A549 (cell line): ENCODE measurements at regions not wholly inside any gene's neighbourhood (a gene's known extent, or its start where the extent isn't known, plus 50 kb on each side); places are given as distances from the start of the nearest gene placed in this dataset.

Experiments
- ATAC-seq, 2 experiments: fragments of 200-7000 bp in 1 of 2; fragments of >200 bp in 1 of 2; cut with Nextera tagmentation in 1 of 2; cut with Tn5 transposase in 1 of 2; 3 replicates each; pipeline versions ENCODE4 v1.8.0 to v1.9.1; 2018 to 2020; ENCODE audit warnings: mild to moderate bottlenecking in 1 of 2, moderate library complexity in 1 of 2
- CTCF ChIA-PET: fragments of 300-600 bp; sonication (Branson Sonifier 250); formaldehyde crosslinking; extraction: SDS; loops from one replicate; lab custom pipeline; 2021; ENCODE audit warnings: antibody characterized with exemption, inconsistent platforms; lab: Yijun Ruan, JAX
- POLR2A ChIA-PET: fragments of 350-600 bp; formaldehyde crosslinking; extraction: SDS; loops from one replicate; lab custom pipeline; 2021; ENCODE audit warnings: antibody characterized with exemption, inconsistent platforms; lab: Yijun Ruan, JAX
- DNase-seq, 2 experiments: peaks; one replicate each; pipeline versions ENCODE4 v3.0.0 to v3.0.0-alpha.2; 2011 to 2016; ENCODE audit warnings: low read depth in 1 of 2, low spot score in 1 of 2
- FAIRE-seq: peaks from 2 replicates; lab custom pipeline; 2011; peaks lifted over from hg19 to GRCh38; lab: Jason Lieb, UNC
- H3K27ac ChIP-seq, 2 experiments: fragments of >200 bp; sonication (Bioruptor Twin); formaldehyde crosslinking; 3 replicates each; pipeline ENCODE4 v1.5.1; 2016 to 2017
- H3K4me1 ChIP-seq: fragments of >200 bp; sonication (Bioruptor Twin); formaldehyde crosslinking; 3 replicates; pipeline ENCODE4 v1.6.1; 2016
- H3K4me2 ChIP-seq: fragments of >200 bp; sonication (Bioruptor Twin); formaldehyde crosslinking; 3 replicates; pipeline ENCODE4 v1.6.1; 2016
- H3K4me3 ChIP-seq: fragments of >200 bp; sonication (Bioruptor Twin); formaldehyde crosslinking; 3 replicates; pipeline ENCODE4 v1.5.1; 2016
- H3K9me3 ChIP-seq: fragments of >200 bp; sonication (Bioruptor Twin); formaldehyde crosslinking; 3 replicates; pipeline ENCODE4 v1.6.1; 2016
- CBX2 ChIP-seq: fragments of 200-600 bp; sonication (generic); IDR thresholded peaks from 2 replicates; pipeline ENCODE4 v1.6.1; 2016; ENCODE audit warnings: low read depth, mild to moderate bottlenecking, borderline replicate concordance
- CBX8 ChIP-seq: fragments of 200-600 bp; sonication (generic); IDR thresholded peaks from 2 replicates; pipeline ENCODE4 v1.6.1; 2016
- CHD2 ChIP-seq: fragments of 150-350 bp; IDR thresholded peaks from 2 replicates; pipeline ENCODE4 v1.6.1; 2014; ENCODE audit warnings: low read length; ENCODE audit not compliant: partially characterized antibody
- CHD4 ChIP-seq: fragments of 200-600 bp; sonication (generic); IDR thresholded peaks from 2 replicates; pipeline ENCODE4 v1.6.1; 2016; ENCODE audit warnings: antibody characterized with exemption, mild to moderate bottlenecking, borderline replicate concordance
- EP300 ChIP-seq, 2 experiments: fragments of >200 bp; sonication (Bioruptor Twin); formaldehyde crosslinking; IDR thresholded peaks; 2 replicates in 1 of 2; 3 replicates in 1 of 2; pipeline ENCODE4 v1.6.1; 2016 to 2017
- FOSB ChIP-seq: fragments of 250-450 bp; sonication (Bioruptor Pico); IDR thresholded peaks from 2 replicates; pipeline ENCODE4 v1.5.0; 2020; ENCODE audit warnings: mild to moderate bottlenecking, moderate library complexity
- FOXS1 ChIP-seq: fragments of 250-450 bp; sonication (Bioruptor Pico); IDR thresholded peaks from 2 replicates; pipeline ENCODE4 v1.5.0; 2020; ENCODE audit warnings: mild to moderate bottlenecking, moderate library complexity
- GATA3 ChIP-seq: IDR thresholded peaks from 2 replicates; pipeline ENCODE4 v1.6.1; 2012; ENCODE audit warnings: borderline replicate concordance
- HEYL ChIP-seq: fragments of 250-450 bp; sonication (Bioruptor Pico); IDR thresholded peaks from 2 replicates; pipeline ENCODE4 v1.8.0; 2021; ENCODE audit warnings: mild to moderate bottlenecking, moderate library complexity
- HOXB5 ChIP-seq: fragments of 250-450 bp; sonication (Bioruptor Pico); IDR thresholded peaks from 2 replicates; pipeline ENCODE4 v1.5.0; 2020; ENCODE audit warnings: mild to moderate bottlenecking, moderate library complexity
- JUN ChIP-seq, 2 experiments: fragments of >200 bp; sonication (Bioruptor Twin); formaldehyde crosslinking; IDR thresholded peaks; 2 replicates in 1 of 2; 3 replicates in 1 of 2; pipeline ENCODE4 v1.6.1; 2016 to 2017
- JUNB ChIP-seq: fragments of >200 bp; sonication (Bioruptor Twin); formaldehyde crosslinking; IDR thresholded peaks from 2 replicates; pipeline ENCODE4 v1.6.1; 2016
- KDM1A ChIP-seq: fragments of 200-600 bp; sonication (generic); IDR thresholded peaks from 2 replicates; pipeline ENCODE4 v1.6.1; 2016; ENCODE audit warnings: low read depth, mild to moderate bottlenecking
- MAFK ChIP-seq: fragments of 450-650 bp; IDR thresholded peaks from 2 replicates; pipeline ENCODE4 v1.6.1; 2014; ENCODE audit not compliant: partially characterized antibody
- NFE2L2 ChIP-seq: fragments of 150-350 bp; conservative IDR thresholded peaks from 2 replicates; pipeline ENCODE4 v1.6.1; 2014; ENCODE audit warnings: low read length
- NR3C1 ChIP-seq: fragments of >200 bp; sonication (Bioruptor Twin); formaldehyde crosslinking; IDR thresholded peaks from 3 replicates; pipeline ENCODE4 v1.6.1; 2017
- PHF8 ChIP-seq: fragments of 200-600 bp; sonication (generic); IDR thresholded peaks from 2 replicates; pipeline ENCODE4 v1.6.1; 2016; ENCODE audit warnings: low read depth, mild to moderate bottlenecking, antibody characterized with exemption, moderate library complexity, borderline replicate concordance
- POLR2A ChIP-seq: IDR thresholded peaks from 2 replicates; pipeline ENCODE4 v1.6.1; 2012; ENCODE audit warnings: mild to moderate bottlenecking, low read length
- POLR2AphosphoS2 ChIP-seq: conservative IDR thresholded peaks from 2 replicates; pipeline ENCODE4 v1.6.1; 2012; ENCODE audit warnings: low read length, improper control_type of control experiment, inconsistent platforms
- RNF2 ChIP-seq: fragments of 200-600 bp; sonication (generic); IDR thresholded peaks from 2 replicates; pipeline ENCODE4 v1.6.1; 2016; ENCODE audit warnings: low read depth, mild to moderate bottlenecking, antibody characterized with exemption, moderate library complexity, borderline replicate concordance
- TP53 ChIP-seq: fragments of 250-450 bp; sonication (Bioruptor Pico); IDR thresholded peaks from 2 replicates; pipeline ENCODE4 v1.5.0; 2021; ENCODE audit warnings: mild to moderate bottlenecking, moderate library complexity
- WGBS: methylation state at CpG from one replicate; pipeline ENCODE4 v1.1.6; 2017; ENCODE audit errors: missing lambda C conversion rate; 5-methylcytosine and 5-hydroxymethylcytosine counted together
- TF ChIP-seq, protein P1 (sequence below): fragments of >200 bp; sonication (Bioruptor Twin); formaldehyde crosslinking; IDR thresholded peaks from 3 replicates; pipeline ENCODE4 v1.6.1; 2016
- TF ChIP-seq, protein P2 (sequence below): fragments of >200 bp; sonication (Bioruptor Twin); formaldehyde crosslinking; IDR thresholded peaks from 2 replicates; pipeline ENCODE4 v1.6.1; 2016
- TF ChIP-seq, protein P3 (sequence below): fragments of 450-650 bp; IDR thresholded peaks from 2 replicates; pipeline ENCODE4 v1.6.1; 2014; ENCODE audit warnings: antibody characterized with exemption
- TF ChIP-seq, protein P4 (sequence below): fragments of 150-350 bp; IDR thresholded peaks from 2 replicates; pipeline ENCODE4 v1.6.1; 2014; ENCODE audit warnings: low read depth, mild to moderate bottlenecking, low read length
- TF ChIP-seq, protein P5 (sequence below): fragments of 250-450 bp; sonication (Bioruptor Pico); IDR thresholded peaks from 2 replicates; pipeline ENCODE4 v1.5.0; 2020; ENCODE audit warnings: low read depth, mild to moderate bottlenecking, moderate library complexity

DNA sequence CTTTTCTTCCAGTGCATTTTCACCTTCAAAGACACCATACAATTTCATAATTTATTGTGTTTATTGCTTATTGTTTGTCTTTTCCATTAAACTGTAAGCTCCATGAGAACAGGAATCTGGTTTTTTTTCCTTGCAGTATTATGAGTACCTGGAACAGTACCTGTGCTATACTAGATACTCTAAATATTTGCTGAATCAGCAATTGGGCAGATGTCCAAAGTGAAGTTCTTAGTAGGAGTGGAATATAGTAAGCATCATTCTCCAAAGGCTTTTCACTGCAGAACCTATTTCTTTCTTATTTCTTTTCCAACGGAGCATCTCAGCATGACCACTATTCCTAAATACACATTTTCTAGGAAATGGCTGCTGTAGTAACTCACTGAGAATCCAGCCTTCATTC lies 269.0 kb upstream of the CCL2 start:
- H3K4me1 ChIP-seq: no peaks in the 10 kb centered on the region
- POLR2A ChIA-PET: no interaction called here
- no peak for ATAC-seq
- no peaks in the 10 kb centered on the region for H3K9me3 ChIP-seq
- no peak overlapping the region for H3K27ac ChIP-seq
- 0% methylated on average over 1 of the region's 1 CpG for WGBS
- DNase-seq: no peak
- CTCF ChIA-PET: no interaction called here
- no peak for FAIRE-seq
- no peak overlapping the region for H3K4me2 ChIP-seq
- H3K4me3 ChIP-seq: no peak overlapping the region
- TF ChIP-seq MAFK: peak; percentile 97
- TF ChIP-seq, protein P1, sequence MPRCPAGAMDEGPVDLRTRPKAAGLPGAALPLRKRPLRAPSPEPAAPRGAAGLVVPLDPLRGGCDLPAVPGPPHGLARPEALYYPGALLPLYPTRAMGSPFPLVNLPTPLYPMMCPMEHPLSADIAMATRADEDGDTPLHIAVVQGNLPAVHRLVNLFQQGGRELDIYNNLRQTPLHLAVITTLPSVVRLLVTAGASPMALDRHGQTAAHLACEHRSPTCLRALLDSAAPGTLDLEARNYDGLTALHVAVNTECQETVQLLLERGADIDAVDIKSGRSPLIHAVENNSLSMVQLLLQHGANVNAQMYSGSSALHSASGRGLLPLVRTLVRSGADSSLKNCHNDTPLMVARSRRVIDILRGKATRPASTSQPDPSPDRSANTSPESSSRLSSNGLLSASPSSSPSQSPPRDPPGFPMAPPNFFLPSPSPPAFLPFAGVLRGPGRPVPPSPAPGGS: no peak

DNA sequence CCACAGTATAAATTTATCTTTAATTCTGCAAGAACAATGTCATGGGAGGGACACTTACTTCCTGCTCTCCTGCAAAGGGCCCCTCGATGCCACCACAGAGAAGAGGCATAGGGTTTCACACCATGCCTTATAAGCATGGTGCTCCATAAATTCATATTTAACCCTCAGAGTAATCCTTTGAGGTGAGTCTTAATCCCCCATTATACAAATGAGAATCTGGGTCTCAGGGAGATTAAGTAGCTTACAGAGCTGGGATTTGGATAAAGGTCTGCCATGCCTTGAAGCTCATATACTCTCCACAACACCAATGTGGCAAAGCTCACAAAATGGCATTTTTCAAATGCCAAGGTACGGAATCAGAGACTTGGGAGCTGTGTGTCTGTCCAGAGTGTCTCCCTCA lies 268.5 kb upstream of the CCL2 start:
- Histone ChIP-seq H3K4me2 (no peak overlapping the region), H3K4me3 (no peak overlapping the region), H3K27ac (no peak overlapping the region)
- 2% methylated on average over 2 of the region's 2 CpGs for WGBS
- no peak for ATAC-seq
- no peak for TF ChIP-seq JUNB
- TF ChIP-seq POLR2A: no peak
- no peak for TF ChIP-seq MAFK
- no peak for TF ChIP-seq NFE2L2
- no peak for TF ChIP-seq GATA3
- TF ChIP-seq CHD4: no peak
- TF ChIP-seq HOXB5 (CRISPR knock-in tag): no peak
- no peak for TF ChIP-seq KDM1A
- TF ChIP-seq TP53: no peak
- TF ChIP-seq EP300 (IDR thresholded peaks at IDR 0.05): no peak
- no peak for TF ChIP-seq POLR2AphosphoS2
- TF ChIP-seq RNF2: no peak
- TF ChIP-seq HEYL (CRISPR knock-in tag): no peak
- TF ChIP-seq, all 56 proteins: peak for 0
- DNase-seq: no peak
- no peaks in the 10 kb centered on the region for H3K4me1 ChIP-seq
- no peaks in the 10 kb centered on the region for H3K9me3 ChIP-seq
- ChIA-PET POLR2A (no interaction called here), CTCF (interaction anchor here (1.6 kb wide), 1 partner anchor 21 kb away, joined by 3 read pairs; no protein-coding TSS in a partner anchor)
- FAIRE-seq: no peak

DNA sequence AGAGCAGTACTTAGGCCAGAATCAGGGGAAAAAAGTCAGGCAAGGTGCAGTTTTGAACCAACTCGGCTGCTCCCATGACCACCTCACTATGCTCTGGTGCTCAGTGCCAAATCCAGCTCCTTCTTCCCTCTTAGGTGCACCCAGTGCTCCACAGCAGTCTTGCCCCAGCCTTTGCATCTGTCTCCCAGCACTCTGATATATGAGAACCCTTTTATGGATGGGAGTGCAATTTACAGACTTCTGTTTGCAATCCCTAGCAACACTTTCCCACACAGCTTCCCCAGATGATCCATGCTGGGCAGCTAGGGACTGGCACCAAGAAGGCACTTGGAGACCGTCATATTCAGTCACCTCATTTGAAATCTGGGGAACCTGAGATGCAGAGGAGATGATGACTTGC lies 267.9 kb upstream of the CCL2 start:
- Histone ChIP-seq H3K4me1 (no peaks in the 10 kb centered on the region), H3K27ac (no peak overlapping the region), H3K4me3 (no peak overlapping the region)
- no peak for ATAC-seq
- no peak for TF ChIP-seq FOXS1
- TF ChIP-seq, protein P2, sequence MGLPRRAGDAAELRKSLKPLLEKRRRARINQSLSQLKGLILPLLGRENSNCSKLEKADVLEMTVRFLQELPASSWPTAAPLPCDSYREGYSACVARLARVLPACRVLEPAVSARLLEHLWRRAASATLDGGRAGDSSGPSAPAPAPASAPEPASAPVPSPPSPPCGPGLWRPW: no peak
- TF ChIP-seq, protein P3, sequence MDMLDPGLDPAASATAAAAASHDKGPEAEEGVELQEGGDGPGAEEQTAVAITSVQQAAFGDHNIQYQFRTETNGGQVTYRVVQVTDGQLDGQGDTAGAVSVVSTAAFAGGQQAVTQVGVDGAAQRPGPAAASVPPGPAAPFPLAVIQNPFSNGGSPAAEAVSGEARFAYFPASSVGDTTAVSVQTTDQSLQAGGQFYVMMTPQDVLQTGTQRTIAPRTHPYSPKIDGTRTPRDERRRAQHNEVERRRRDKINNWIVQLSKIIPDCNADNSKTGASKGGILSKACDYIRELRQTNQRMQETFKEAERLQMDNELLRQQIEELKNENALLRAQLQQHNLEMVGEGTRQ: no peak
- TF ChIP-seq PHF8: no peak
- no peak for TF ChIP-seq HOXB5 (CRISPR knock-in tag)
- no peak for TF ChIP-seq CHD2
- TF ChIP-seq NR3C1: no peak
- no peak for TF ChIP-seq CBX8
- no peak for TF ChIP-seq NFE2L2
- no peak for TF ChIP-seq POLR2A
- TF ChIP-seq FOSB (CRISPR knock-in tag): no peak
- TF ChIP-seq, protein P4, sequence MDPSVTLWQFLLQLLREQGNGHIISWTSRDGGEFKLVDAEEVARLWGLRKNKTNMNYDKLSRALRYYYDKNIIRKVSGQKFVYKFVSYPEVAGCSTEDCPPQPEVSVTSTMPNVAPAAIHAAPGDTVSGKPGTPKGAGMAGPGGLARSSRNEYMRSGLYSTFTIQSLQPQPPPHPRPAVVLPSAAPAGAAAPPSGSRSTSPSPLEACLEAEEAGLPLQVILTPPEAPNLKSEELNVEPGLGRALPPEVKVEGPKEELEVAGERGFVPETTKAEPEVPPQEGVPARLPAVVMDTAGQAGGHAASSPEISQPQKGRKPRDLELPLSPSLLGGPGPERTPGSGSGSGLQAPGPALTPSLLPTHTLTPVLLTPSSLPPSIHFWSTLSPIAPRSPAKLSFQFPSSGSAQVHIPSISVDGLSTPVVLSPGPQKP: no peak
- TF ChIP-seq, protein P1: no peak
- no peak for TF ChIP-seq JUN (IDR thresholded peaks at IDR 0.05)
- no peak for TF ChIP-seq CBX2
- TF ChIP-seq, protein P5, sequence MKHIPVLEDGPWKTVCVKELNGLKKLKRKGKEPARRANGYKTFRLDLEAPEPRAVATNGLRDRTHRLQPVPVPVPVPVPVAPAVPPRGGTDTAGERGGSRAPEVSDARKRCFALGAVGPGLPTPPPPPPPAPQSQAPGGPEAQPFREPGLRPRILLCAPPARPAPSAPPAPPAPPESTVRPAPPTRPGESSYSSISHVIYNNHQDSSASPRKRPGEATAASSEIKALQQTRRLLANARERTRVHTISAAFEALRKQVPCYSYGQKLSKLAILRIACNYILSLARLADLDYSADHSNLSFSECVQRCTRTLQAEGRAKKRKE (CRISPR knock-in tag): no peak
- TF ChIP-seq, all 56 proteins: peak for 0
- FAIRE-seq (no peak), DNase-seq (no peak)
- H3K9me3 ChIP-seq: no peaks in the 10 kb centered on the region
- 0% methylated on average over 2 of the region's 2 CpGs for WGBS
- ChIA-PET POLR2A (no interaction called here), CTCF (interaction anchor here (1.6 kb wide), 1 partner anchor 20 kb away, joined by 3 read pairs; no protein-coding TSS in a partner anchor)
- no peak overlapping the region for H3K4me2 ChIP-seq
